SK-N-SH treated with all-trans-retinoic acid at 6 μM for 48 hours (cell line): ENCODE measurements at regions not wholly inside any gene's neighbourhood (a gene's known extent, or its start where the extent isn't known, plus 50 kb on each side); places are given as distances from the start of the nearest gene placed in this dataset.
"Not testable (repeated sequence)": the region's sequence is repeated elsewhere in the genome, so short reads cannot be mapped to it uniquely, and the experiment has no call there.

Experiments used
- ATAC-seq: fragments of 200-7000 bp; cut with Tn5 transposase; 3 replicates; pipeline ENCODE4 v1.9.1; 2020; ENCODE audit warnings: mild to moderate bottlenecking, moderate library complexity
- BACH2 ChIP-seq: fragments of 250-450 bp; sonication (Bioruptor Pico); IDR thresholded peaks from 2 replicates; pipeline ENCODE4 v1.9.0; 2021; ENCODE audit warnings: mild to moderate bottlenecking, borderline replicate concordance
- CSDC2 ChIP-seq: fragments of 250-450 bp; sonication (Bioruptor Pico); IDR thresholded peaks from 2 replicates; pipeline ENCODE4 v1.5.0; 2020; ENCODE audit warnings: mild to moderate bottlenecking, moderate library complexity
- ESRRG ChIP-seq: fragments of 250-450 bp; sonication (Bioruptor Pico); IDR thresholded peaks from 2 replicates; pipeline ENCODE4 v1.6.1; 2021; ENCODE audit warnings: mild to moderate bottlenecking
- GLIS3 ChIP-seq: fragments of 250-450 bp; sonication (Bioruptor Pico); IDR thresholded peaks from 2 replicates; pipeline ENCODE4 v1.5.0; 2020; ENCODE audit warnings: mild to moderate bottlenecking, moderate library complexity
- ISL1 ChIP-seq: fragments of 250-450 bp; sonication (Bioruptor Pico); IDR thresholded peaks from 2 replicates; pipeline ENCODE4 v2.1.2; 2022; ENCODE audit warnings: mild to moderate bottlenecking, moderate library complexity
- PPARA ChIP-seq: fragments of 250-450 bp; sonication (Bioruptor Pico); IDR thresholded peaks from 2 replicates; pipeline ENCODE4 v1.5.0; 2020; ENCODE audit warnings: mild to moderate bottlenecking, borderline replicate concordance
- RARB ChIP-seq: fragments of 250-450 bp; sonication (Bioruptor Pico); IDR thresholded peaks from 2 replicates; pipeline ENCODE4 v1.8.0; 2021; ENCODE audit warnings: mild to moderate bottlenecking, moderate library complexity
- SNAI2 ChIP-seq: fragments of 250-450 bp; sonication (Bioruptor Pico); IDR thresholded peaks from 2 replicates; pipeline ENCODE4 v1.5.0; 2020; ENCODE audit warnings: mild to moderate bottlenecking, moderate library complexity
- TCF4 ChIP-seq: fragments of 250-450 bp; sonication (Bioruptor Pico); IDR thresholded peaks from 2 replicates; pipeline ENCODE4 v1.8.0; 2021; ENCODE audit warnings: mild to moderate bottlenecking, moderate library complexity, borderline replicate concordance
- TOX ChIP-seq: fragments of 250-450 bp; sonication (Bioruptor Pico); IDR thresholded peaks from 2 replicates; pipeline ENCODE4 v1.8.0; 2021; ENCODE audit warnings: mild to moderate bottlenecking, moderate library complexity, borderline replicate concordance
- ZFP3 ChIP-seq: fragments of 250-450 bp; sonication (Bioruptor Pico); IDR thresholded peaks from 2 replicates; pipeline ENCODE4 v1.5.0; 2020; ENCODE audit warnings: mild to moderate bottlenecking, moderate library complexity
- ZFP30 ChIP-seq: fragments of 450-650 bp; formaldehyde crosslinking; IDR thresholded peaks from 2 replicates; pipeline ENCODE4 v1.5.0; 2022; ENCODE audit warnings: mild to moderate bottlenecking, moderate library complexity
- ZNF70 ChIP-seq: fragments of 450-650 bp; formaldehyde crosslinking; IDR thresholded peaks from 2 replicates; pipeline ENCODE4 v1.5.0; 2020; ENCODE audit warnings: mild to moderate bottlenecking, moderate library complexity
- ZNF8 ChIP-seq: fragments of 450-650 bp; formaldehyde crosslinking; IDR thresholded peaks from 2 replicates; pipeline ENCODE4 v1.5.0; 2020; ENCODE audit warnings: mild to moderate bottlenecking, moderate library complexity
- TF ChIP-seq, protein P1 (sequence below): fragments of 250-450 bp; sonication (Bioruptor Pico); IDR thresholded peaks from 2 replicates; pipeline ENCODE4 v1.5.1; 2021; ENCODE audit warnings: mild to moderate bottlenecking, moderate library complexity
- TF ChIP-seq, protein P2 (sequence below): fragments of 250-450 bp; sonication (Bioruptor Pico); IDR thresholded peaks from 2 replicates; pipeline ENCODE4 v1.8.0; 2021; ENCODE audit warnings: low read depth, mild to moderate bottlenecking, moderate library complexity, borderline replicate concordance
- TF ChIP-seq, protein P3 (sequence below): fragments of 250-450 bp; sonication (Bioruptor Pico); IDR thresholded peaks from 2 replicates; pipeline ENCODE4 v1.5.0; 2020; ENCODE audit warnings: mild to moderate bottlenecking, moderate library complexity
- TF ChIP-seq, protein P4 (sequence below): fragments of 250-450 bp; sonication (Bioruptor Pico); IDR thresholded peaks from 2 replicates; pipeline ENCODE4 v1.8.0; 2020; ENCODE audit warnings: mild to moderate bottlenecking, moderate library complexity, borderline replicate concordance
- TF ChIP-seq, protein P5 (sequence below): fragments of 250-450 bp; sonication (Bioruptor Pico); IDR thresholded peaks from 2 replicates; pipeline ENCODE4 v1.5.1; 2020; ENCODE audit warnings: low read depth, mild to moderate bottlenecking, moderate library complexity

DNA sequence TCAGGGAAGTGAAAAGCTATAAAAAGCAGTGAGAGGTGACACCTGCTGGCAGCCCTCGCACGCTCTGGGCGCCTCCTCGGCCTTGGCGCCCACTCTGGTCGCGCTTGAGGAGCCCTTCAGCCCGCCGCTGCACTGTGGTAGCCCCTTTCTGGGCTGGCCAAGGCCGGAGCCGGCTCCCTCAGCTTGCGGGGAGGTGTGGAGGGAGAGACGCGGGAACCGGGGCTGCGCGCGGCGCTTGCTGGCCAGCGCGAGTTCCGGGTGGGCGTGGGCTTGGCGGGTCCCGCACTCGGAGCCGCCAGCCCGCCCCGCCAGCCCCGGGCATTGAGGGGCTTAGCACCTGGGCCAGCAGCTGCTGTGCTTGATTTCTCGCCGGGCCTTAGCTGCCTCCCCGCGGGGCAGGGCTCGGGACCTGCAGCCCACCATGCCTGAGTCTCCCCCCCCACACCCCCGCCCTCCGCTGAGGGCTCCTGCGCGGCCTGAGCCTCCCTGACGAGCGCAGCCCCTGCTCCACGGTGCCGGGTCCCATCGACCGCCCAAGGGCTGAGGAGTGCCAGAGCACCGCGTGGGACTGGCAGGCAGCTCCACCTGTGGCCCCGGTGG lies 688.5 kb upstream of the CDH8 start:
- ATAC-seq, result not testable (repeated sequence)

DNA sequence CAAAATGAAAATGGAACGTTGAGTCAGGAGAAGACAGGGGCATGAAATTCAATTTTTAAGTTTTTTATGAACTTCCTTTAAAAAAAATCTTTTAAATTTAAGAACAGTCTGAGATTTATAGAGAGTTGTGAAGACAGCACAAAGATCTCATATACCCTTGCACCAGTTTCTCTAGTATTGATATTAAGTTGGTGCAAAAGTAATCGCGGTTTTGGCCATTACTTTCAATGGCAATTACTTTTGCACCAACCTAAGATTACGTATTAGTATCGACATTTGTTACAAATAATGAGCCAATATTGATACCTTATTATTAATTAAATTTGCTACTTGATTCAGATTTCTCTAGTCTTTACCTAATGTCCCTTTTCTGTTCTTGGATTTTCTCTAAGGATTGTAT lies 684.4 kb upstream of the CDH8 start:
- TF ChIP-seq ISL1 (CRISPR knock-in tag), result no peak
- TF ChIP-seq ZNF8 (CRISPR knock-in tag), result no peak
- TF ChIP-seq GLIS3 (CRISPR knock-in tag), result no peak
- TF ChIP-seq PPARA, result no peak
- no peak for TF ChIP-seq SNAI2
- ATAC-seq, result no peak

DNA sequence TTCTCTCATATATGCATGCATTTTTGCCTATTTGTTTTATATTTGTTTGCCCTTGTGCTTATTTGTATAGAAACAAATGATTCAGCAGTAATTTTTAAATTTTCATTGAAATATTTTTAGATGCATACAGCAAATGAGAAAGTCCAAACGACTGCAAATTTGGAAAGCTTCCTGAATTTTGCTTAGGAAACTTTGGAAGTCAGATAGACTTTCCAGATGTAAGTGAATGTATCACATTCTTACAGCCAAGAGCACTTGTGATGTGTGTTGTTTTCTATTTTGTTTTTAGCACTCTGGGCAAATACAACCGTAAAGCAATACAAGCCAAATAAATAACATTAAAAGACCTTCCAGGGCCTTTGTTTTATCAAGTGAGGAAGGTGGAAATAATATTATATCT lies 680.8 kb upstream of the CDH8 start:
- TF ChIP-seq ZFP30 (CRISPR knock-in tag), result no peak
- no peak for ATAC-seq

DNA sequence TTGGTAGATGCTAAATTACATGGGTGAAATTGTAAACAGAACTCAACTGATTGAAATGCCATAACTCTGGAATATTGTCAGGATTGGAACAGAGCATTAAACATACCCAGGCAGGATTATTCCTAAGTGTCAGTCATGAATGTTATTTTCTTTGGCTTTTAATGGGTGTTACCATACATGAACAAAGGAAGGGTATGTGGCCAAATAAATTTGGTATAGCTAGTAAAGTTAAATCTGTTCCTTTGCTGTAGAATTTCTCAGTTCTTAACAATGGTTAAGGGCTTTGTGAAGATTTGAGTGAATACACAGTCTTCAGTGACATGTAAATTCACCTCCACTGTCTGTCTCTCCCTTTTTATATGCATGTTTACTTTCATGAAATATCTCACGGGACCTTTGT lies 679.5 kb upstream of the CDH8 start:
- ATAC-seq, result no peak
- TF ChIP-seq, protein P1, sequence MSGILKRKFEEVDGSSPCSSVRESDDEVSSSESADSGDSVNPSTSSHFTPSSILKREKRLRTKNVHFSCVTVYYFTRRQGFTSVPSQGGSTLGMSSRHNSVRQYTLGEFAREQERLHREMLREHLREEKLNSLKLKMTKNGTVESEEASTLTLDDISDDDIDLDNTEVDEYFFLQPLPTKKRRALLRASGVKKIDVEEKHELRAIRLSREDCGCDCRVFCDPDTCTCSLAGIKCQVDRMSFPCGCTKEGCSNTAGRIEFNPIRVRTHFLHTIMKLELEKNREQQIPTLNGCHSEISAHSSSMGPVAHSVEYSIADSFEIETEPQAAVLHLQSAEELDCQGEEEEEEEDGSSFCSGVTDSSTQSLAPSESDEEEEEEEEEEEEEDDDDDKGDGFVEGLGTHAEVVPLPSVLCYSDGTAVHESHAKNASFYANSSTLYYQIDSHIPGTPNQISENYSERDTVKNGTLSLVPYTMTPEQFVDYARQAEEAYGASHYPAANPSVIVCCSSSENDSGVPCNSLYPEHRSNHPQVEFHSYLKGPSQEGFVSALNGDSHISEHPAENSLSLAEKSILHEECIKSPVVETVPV (CRISPR knock-in tag), result no peak
- TF ChIP-seq ZNF70, result no peak
- TF ChIP-seq BACH2 (CRISPR knock-in tag), result no peak
- no peak for TF ChIP-seq ESRRG (CRISPR knock-in tag)
- no peak for TF ChIP-seq RARB
- TF ChIP-seq CSDC2 (CRISPR knock-in tag), result no peak
- no peak for TF ChIP-seq TOX (CRISPR knock-in tag)
- TF ChIP-seq, protein P2, sequence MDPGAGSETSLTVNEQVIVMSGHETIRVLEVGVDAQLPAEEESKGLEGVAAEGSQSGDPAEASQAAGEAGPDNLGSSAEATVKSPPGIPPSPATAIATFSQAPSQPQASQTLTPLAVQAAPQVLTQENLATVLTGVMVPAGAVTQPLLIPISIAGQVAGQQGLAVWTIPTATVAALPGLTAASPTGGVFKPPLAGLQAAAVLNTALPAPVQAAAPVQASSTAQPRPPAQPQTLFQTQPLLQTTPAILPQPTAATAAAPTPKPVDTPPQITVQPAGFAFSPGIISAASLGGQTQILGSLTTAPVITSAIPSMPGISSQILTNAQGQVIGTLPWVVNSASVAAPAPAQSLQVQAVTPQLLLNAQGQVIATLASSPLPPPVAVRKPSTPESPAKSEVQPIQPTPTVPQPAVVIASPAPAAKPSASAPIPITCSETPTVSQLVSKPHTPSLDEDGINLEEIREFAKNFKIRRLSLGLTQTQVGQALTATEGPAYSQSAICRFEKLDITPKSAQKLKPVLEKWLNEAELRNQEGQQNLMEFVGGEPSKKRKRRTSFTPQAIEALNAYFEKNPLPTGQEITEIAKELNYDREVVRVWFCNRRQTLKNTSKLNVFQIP (CRISPR knock-in tag), result no peak
- TF ChIP-seq, protein P3, sequence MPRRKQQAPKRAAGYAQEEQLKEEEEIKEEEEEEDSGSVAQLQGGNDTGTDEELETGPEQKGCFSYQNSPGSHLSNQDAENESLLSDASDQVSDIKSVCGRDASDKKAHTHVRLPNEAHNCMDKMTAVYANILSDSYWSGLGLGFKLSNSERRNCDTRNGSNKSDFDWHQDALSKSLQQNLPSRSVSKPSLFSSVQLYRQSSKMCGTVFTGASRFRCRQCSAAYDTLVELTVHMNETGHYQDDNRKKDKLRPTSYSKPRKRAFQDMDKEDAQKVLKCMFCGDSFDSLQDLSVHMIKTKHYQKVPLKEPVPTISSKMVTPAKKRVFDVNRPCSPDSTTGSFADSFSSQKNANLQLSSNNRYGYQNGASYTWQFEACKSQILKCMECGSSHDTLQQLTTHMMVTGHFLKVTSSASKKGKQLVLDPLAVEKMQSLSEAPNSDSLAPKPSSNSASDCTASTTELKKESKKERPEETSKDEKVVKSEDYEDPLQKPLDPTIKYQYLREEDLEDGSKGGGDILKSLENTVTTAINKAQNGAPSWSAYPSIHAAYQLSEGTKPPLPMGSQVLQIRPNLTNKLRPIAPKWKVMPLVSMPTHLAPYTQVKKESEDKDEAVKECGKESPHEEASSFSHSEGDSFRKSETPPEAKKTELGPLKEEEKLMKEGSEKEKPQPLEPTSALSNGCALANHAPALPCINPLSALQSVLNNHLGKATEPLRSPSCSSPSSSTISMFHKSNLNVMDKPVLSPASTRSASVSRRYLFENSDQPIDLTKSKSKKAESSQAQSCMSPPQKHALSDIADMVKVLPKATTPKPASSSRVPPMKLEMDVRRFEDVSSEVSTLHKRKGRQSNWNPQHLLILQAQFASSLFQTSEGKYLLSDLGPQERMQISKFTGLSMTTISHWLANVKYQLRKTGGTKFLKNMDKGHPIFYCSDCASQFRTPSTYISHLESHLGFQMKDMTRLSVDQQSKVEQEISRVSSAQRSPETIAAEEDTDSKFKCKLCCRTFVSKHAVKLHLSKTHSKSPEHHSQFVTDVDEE (CRISPR knock-in tag), result no peak
- TF ChIP-seq ZFP3 (CRISPR knock-in tag), result no peak
- no peak for TF ChIP-seq PPARA
- no peak for TF ChIP-seq GLIS3 (CRISPR knock-in tag)
- TF ChIP-seq, protein P4, sequence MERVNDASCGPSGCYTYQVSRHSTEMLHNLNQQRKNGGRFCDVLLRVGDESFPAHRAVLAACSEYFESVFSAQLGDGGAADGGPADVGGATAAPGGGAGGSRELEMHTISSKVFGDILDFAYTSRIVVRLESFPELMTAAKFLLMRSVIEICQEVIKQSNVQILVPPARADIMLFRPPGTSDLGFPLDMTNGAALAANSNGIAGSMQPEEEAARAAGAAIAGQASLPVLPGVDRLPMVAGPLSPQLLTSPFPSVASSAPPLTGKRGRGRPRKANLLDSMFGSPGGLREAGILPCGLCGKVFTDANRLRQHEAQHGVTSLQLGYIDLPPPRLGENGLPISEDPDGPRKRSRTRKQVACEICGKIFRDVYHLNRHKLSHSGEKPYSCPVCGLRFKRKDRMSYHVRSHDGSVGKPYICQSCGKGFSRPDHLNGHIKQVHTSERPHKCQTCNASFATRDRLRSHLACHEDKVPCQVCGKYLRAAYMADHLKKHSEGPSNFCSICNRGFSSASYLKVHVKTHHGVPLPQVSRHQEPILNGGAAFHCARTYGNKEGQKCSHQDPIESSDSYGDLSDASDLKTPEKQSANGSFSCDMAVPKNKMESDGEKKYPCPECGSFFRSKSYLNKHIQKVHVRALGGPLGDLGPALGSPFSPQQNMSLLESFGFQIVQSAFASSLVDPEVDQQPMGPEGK (CRISPR knock-in tag), result no peak
- TF ChIP-seq ISL1 (CRISPR knock-in tag), result no peak
- no peak for TF ChIP-seq ZNF8 (CRISPR knock-in tag)
- no peak for TF ChIP-seq TCF4 (CRISPR knock-in tag)
- TF ChIP-seq, protein P5, sequence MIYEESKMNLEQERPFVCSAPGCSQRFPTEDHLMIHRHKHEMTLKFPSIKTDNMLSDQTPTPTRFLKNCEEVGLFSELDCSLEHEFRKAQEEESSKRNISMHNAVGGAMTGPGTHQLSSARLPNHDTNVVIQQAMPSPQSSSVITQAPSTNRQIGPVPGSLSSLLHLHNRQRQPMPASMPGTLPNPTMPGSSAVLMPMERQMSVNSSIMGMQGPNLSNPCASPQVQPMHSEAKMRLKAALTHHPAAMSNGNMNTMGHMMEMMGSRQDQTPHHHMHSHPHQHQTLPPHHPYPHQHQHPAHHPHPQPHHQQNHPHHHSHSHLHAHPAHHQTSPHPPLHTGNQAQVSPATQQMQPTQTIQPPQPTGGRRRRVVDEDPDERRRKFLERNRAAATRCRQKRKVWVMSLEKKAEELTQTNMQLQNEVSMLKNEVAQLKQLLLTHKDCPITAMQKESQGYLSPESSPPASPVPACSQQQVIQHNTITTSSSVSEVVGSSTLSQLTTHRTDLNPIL (CRISPR knock-in tag), result no peak
